ENCODE measurements at regions not wholly inside any gene's neighbourhood (a gene's known extent, or its start where the extent isn't known, plus 50 kb on each side); places are given as distances from the start of the nearest gene placed in this dataset.
"Not testable (repeated sequence)": the region's sequence is repeated elsewhere in the genome, so short reads cannot be mapped to it uniquely, and the experiment has no call there.

DNA sequence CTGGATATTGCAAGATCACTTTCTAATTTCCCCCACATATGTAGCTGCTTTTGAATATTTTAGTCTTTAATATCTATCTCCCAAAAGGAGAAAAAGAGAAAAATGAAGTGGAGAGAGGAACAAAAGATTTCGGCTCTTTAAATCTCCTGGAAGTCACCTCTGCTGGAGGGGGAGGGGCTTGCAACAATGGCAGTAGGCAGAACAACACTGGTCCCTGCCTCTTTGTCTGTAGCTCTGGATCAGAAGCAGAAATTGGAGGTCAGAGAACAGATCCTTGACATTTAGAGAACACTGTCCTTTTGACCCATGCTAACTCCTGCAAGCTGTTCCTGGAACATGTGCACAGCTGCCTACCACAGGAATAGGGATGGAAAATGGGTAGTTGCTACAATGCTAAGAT, 86.7 kb upstream of the GPR12 start:
- DNase-seq (ENCODE audit: extremely low read depth, low read depth) = no peak

DNA sequence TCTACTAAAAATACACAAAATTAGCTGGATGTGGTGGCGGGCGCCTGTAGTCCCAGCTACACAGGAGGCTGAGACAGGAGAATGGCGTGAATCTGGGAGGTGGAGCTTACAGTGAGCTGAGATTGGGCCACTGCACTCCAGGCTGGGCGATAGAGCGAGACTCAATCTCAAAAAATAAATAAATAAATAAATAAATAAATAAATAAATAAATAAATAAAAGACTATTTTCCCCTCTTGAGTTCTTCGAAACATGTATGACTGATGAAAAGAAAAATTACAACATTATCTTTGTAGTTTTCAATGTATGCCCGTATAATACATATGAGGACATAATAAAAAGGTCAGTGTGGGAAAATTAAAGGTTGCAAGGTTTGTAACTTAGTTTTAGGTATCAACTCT, 84.5 kb upstream of the GPR12 start:
- not testable (repeated sequence) for DNase-seq (ENCODE audit: extremely low read depth, low read depth)

DNA sequence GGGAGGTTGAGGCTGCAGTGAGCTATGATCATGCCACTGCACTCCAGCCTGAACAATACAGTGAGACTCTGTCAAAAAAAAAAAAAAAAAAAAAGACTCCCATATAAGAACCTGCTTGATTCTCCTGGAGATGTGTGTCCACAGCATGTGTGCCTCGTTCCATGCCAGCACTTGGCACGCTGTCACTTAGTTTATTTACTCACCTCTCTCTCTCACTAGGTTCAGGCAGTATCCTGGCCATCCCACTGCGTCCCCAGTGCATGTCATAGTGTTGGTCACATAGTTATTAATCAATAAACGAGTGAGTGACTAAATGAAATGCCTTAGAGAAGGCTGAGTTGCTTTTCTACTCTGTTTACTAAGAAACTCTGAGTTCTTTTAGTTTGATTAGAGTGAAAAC, 79.1 kb upstream of the GPR12 start:
- DNase-seq (ENCODE audit: extremely low read depth, low read depth) = no peak

GRCh38 chr13:26838821-26839220, 78.2 kb upstream of the GPR12 start:
- no peak for DNase-seq (ENCODE audit: extremely low read depth, low read depth)

- no peak for DNase-seq (ENCODE audit: extremely low read depth, low read depth)
These were observed 77.4 kb upstream of the GPR12 start for GRCh38 chr13:26837997-26838396.

- DNase-seq (ENCODE audit: extremely low read depth, low read depth) = no peak
These were observed 76.5 kb upstream of the GPR12 start for GRCh38 chr13:26837102-26837501.

DNA sequence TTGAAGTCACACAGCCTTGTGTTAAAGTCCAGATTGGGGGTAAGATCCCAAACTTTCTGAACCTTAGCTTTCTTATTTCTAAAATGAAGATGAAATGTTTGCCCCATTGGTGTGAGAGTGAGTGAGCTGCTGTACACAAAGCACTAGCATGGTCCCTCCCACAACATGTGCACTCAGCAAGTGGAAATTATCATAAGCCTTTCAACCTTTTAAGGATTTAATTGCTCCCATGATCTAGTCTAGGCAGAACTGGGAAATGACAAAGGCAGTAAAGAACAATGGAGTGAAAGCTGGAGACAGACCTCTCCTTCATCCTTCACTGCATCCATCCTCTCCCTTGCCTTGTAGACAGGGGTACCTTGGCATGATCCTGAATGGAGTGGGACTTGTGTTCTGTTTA, 76.0 kb upstream of the GPR12 start:
- no peak for DNase-seq (ENCODE audit: extremely low read depth, low read depth)

DNA sequence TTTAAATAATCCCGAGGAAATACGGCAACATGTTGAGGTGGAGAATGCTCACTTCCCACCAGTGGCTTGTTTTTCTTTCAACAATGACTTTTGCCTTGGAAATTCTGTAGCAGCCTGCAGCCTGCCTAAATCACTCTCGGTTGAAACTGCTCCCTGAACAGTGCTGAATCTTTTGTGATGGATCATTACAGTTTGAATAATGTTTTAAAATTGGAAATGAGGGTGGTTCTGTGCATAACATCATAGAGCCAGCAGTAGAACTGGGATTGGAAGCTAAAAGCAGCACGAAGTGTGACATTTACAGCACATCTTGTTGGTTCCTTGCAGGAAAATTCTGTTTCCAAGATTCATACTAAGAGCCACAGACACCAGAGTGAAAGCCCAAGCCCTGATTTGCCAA, 74.1 kb upstream of the GPR12 start:
- no peak for DNase-seq (ENCODE audit: extremely low read depth, low read depth)

GRCh38 chr13:26831336-26831908, 70.8 kb upstream of the GPR12 start:
- no peak for DNase-seq (ENCODE audit: extremely low read depth, low read depth)

- no peak for DNase-seq (ENCODE audit: extremely low read depth, low read depth)
These were observed 69.1 kb upstream of the GPR12 start for GRCh38 chr13:26829716-26830115.

DNA sequence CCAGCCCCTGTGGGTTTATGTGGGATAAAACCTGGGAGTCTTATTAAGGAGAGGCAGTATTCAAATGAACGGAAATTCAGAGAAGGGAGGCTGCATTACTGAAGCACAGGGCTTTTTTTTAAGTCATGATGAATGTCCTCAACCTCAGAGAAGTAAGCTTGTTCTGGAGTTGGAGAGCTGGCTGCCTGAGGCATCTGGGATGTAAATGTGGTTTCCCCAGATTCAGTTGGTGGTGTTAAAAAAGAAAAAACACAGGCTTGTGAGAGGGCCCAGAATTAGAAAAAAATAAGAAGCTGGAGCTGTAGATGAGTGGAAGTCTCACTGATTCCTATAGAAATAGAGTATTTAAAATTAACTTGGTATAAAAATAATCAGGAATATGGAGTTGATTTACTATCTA, 64.0 kb upstream of the GPR12 start:
- no peak for DNase-seq (ENCODE audit: extremely low read depth, low read depth)

DNA sequence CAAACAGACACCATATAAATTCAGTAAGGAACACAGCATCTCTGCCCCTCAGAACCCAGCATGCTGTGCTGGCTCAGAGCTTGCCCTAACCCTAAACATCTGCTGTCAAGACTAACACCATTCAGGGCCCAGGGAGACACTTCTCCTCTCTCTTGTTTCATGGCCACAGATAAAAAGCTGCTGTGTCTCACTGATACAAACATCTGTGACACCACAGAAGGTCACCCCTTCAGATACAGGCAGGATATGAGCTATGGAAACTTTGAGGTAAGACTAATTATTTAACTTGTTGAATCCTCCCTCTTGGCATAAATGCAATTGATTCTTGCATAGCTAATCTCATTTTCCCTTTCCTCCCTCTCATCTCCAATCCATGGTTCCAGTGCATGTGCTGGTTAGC, 61.6 kb upstream of the GPR12 start:
- no peak for DNase-seq (ENCODE audit: extremely low read depth, low read depth)

GRCh38 chr13:26821672-26822071, 61.1 kb upstream of the GPR12 start:
- DNase-seq (ENCODE audit: extremely low read depth, low read depth) = no peak

DNA sequence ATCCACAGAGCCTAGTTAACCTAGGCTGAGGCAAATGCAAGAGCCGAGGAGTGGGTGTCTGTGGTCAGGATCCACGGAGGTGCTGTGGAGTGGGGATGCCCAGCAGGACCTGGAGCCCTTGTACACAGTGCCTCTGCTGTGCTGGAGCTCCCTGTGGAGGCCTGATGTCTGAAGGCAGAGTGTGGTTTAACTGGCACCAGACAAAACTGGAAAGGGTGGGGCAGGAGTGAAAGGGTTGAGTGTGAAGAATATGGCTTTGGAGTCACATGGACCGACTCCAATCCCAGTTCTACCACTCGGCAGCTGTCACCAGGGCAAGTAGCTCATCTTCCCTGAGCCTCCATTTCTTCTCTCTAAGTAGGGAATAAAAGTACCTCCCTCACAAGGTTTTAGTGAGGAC, 60.3 kb upstream of the GPR12 start:
- no peak for DNase-seq (ENCODE audit: extremely low read depth, low read depth)

DNA sequence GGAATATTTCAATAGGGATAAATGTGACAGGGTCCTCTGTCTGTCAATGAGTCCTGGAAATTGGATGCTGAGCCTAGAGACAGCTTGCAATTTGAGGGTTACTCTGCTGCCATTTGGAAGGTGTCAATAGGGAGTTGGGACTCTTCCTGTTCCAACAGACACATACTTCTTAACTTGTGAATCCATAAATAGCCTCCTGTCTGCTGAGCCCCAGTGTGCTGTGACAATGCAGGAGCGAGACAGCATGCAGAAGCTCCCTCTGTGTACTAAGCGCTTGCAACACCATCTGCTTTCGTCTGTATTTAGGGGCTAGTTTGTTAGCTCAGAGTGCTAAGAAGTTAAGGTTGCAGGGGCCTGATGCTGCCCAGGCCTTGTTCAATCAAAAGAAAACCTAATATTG, 58.5 kb upstream of the GPR12 start:
- no peak for DNase-seq (ENCODE audit: extremely low read depth, low read depth)

DNA sequence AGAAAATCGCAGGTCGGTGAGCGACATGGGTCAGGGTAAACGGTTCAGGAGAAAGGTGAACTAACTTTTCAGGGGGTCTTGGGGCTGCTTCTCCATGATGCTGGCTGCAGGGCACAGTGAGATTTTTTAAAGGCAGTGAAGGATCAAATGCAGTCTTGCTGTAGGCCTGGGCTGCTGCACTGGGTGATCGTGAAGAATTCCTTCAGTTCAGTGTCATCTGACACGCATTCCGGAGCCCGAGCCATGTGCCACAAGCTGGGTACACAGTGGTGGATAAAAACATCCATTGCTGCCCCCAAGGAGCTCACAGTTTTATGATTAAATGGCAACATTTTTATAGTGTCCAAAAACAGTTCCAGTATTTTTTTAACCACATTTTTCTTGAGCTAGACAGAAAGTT, 56.3 kb upstream of the GPR12 start:
- no peak for DNase-seq (ENCODE audit: extremely low read depth, low read depth)

DNA sequence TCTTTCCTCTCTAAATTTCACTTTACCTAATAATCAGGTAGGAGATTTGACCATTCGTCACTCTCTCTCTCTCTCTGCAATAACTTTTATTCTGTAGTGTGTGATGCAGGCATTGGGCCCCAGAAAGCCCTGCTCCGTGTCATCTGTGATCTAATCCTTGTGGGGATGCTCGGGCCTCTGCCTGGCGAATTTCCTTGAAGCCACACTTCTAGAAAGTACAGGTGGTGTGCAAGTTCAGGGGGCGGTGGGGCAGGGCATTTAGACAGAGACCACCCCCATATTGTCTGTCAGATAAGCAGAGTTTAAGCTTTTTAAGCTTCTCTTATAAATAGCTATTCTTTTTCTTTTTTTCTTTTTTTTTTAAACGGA, 53.4 kb upstream of the GPR12 start:
- DNase-seq (ENCODE audit: extremely low read depth, low read depth) = no peak

GRCh38 chr13:26813321-26813979, 52.9 kb upstream of the GPR12 start:
- DNase-seq (ENCODE audit: extremely low read depth, low read depth) = no peak

DNA sequence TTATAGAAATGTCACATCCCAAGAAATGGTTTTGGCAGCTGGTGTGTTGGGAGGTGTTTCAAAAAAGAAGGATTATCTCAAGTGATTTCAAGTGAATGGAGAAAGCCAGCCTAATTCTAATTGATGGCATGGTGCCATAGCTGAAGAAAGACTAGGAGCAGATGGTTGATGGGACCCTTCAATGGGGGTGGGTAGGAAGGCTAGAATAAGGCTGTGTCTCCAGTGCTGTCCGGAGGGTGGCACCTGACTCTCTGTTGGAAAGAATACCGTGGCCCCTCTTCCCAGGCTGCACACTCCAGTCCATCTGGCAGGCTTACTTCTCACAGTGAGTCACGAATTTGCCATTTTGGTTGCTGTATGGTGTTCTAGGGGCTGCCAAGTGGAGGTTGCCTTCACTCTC, 51.0 kb upstream of the GPR12 start:
- no peak for DNase-seq (ENCODE audit: extremely low read depth, low read depth)

All from NCI-H460 (cell line).